H54 (cell line): ENCODE measurements at regions not wholly inside any gene's neighbourhood (a gene's known extent, or its start where the extent isn't known, plus 50 kb on each side); places are given as distances from the start of the nearest gene placed in this dataset.

Experiments used
- DNase-seq: peaks from one replicate; pipeline ENCODE4 v3.0.0; 2011; ENCODE audit warnings: low spot score, mixed read lengths; ENCODE audit not compliant: insufficient read length
- FAIRE-seq: peaks from 3 replicates; lab custom pipeline; 2011; peaks lifted over from hg19 to GRCh38; lab: Jason Lieb, UNC
- POLR2A ChIP-seq: IDR thresholded peaks from 2 replicates; pipeline ENCODE4 v1.6.1; 2011; ENCODE audit warnings: low read depth, mild to moderate bottlenecking, low read length

GRCh38 chr1:192751260-192751659, 57.6 kb upstream of the RGS2 start:
- FAIRE-seq = no peak
- no peak for DNase-seq
- no peak for TF ChIP-seq POLR2A

DNA sequence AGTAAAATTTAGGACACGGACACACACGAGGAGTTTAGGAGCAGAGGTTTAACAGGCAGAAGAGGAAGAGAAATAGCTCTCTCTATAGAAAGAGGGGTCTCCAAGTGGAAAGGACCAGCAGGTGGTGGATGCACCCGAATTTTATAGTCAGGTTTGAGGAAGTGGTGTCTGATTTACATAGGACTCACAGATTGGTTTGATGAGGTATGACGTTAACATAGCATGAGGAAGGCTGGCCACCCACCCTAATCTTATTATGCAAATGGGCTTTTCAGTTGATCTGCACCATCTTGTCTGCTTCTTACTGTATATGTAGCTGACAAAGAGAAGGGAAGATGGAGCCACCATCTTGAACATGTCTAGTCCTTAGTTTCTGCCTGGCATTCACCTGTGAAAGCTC, 52.5 kb upstream of the RGS2 start:
- DNase-seq = no peak
- no peak for FAIRE-seq
- no peak for TF ChIP-seq POLR2A

DNA sequence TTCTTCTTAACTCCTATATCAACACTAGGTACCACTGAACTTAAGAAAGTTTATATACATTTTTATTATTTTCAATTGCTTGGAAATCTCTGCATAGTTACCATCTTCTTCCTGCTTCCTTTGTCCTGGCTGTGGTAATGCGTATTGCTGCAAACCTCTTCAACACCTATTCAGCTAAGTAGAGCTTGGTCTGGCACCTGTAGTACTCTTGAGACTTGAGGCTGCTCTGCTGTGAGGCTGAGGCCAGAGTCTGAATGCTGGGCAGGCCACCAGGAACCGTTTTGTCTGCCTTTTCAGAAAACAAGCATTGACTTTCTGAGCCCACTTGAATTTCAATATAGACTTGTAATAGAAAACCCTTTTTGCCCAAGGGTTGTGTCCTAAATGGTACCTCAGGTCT, 52.0 kb upstream of the RGS2 start:
- DNase-seq (no peak), FAIRE-seq (no peak)
- no peak for TF ChIP-seq POLR2A

- no peak for TF ChIP-seq POLR2A
- DNase-seq (no peak), FAIRE-seq (no peak)
Measured at GRCh38 chr1:192758492-192758891, 50.3 kb upstream of the RGS2 start.
